ENCODE measurements at regions not wholly inside any gene's neighbourhood (a gene's known extent, or its start where the extent isn't known, plus 50 kb on each side); places are given as distances from the start of the nearest gene placed in this dataset.
"Not testable (repeated sequence)": the region's sequence is repeated elsewhere in the genome, so short reads cannot be mapped to it uniquely, and the experiment has no call there.

DNA sequence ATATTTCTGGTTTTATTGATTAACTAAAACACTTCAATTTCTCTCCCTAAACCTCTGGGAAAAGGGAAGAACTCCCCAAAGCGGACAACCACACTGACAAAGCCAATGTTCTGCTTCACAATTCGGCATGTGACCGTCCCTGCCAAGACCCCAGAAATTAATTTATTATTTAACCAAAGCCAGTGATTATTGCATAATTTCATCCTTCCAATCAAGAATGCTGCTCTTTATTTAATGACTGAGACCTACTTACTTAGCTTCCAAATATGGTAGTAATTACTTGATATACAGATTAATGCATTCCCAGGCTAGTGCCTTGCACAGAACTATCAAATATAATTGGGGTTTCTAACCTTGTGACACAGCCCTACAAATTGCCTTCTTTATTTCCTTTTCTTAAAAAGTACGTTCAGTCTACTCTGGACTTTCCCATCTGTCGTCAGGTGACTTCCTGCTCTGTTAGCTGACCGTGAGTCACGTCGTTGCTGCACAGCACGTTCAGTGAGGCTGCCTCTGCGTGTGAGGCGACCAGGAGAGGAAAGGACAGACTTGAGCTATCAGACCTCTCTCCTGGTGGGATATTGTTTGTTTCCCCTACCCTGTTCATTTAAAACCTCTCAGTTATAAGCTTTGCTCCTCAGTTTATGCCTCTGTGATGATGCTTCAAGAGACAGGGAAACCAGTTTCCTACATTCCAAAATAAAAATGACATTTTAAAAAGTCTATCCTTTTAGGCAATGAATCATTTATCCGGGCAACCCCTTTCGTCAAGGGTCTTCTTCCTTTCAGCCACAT lies 55.7 kb upstream of the TNFAIP3 start:
- DNase-seq (ENCODE audit: low read depth, low spot score): peak; percentile 43
- Histone ChIP-seq H3K4me3 (ENCODE audit: low read depth, low read length) (no peak overlapping the region), H3K27ac (ENCODE audit: low read depth, low read length) (peak overlapping the region; percentile 31), H3K9me3 (ENCODE audit: control insufficient read depth, insufficient read depth, low read length) (no peaks in the 10 kb centered on the region), H3K27me3 (ENCODE audit: control insufficient read depth, insufficient read depth, low read length) (no peaks in the 10 kb centered on the region)
- TF ChIP-seq, protein P1, sequence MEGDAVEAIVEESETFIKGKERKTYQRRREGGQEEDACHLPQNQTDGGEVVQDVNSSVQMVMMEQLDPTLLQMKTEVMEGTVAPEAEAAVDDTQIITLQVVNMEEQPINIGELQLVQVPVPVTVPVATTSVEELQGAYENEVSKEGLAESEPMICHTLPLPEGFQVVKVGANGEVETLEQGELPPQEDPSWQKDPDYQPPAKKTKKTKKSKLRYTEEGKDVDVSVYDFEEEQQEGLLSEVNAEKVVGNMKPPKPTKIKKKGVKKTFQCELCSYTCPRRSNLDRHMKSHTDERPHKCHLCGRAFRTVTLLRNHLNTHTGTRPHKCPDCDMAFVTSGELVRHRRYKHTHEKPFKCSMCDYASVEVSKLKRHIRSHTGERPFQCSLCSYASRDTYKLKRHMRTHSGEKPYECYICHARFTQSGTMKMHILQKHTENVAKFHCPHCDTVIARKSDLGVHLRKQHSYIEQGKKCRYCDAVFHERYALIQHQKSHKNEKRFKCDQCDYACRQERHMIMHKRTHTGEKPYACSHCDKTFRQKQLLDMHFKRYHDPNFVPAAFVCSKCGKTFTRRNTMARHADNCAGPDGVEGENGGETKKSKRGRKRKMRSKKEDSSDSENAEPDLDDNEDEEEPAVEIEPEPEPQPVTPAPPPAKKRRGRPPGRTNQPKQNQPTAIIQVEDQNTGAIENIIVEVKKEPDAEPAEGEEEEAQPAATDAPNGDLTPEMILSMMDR (IDR thresholded peaks at IDR 0.05; ENCODE audit: low read depth, low read length): no peak
- ChIA-PET POLR2A (no interaction called here), CTCF (interaction anchor here (1.1 to 4.9 kb wide), 3 partner anchors 12 to 55 kb away, joined by 3 to 27 read pairs (median 4); no protein-coding TSS in a partner anchor)

DNA sequence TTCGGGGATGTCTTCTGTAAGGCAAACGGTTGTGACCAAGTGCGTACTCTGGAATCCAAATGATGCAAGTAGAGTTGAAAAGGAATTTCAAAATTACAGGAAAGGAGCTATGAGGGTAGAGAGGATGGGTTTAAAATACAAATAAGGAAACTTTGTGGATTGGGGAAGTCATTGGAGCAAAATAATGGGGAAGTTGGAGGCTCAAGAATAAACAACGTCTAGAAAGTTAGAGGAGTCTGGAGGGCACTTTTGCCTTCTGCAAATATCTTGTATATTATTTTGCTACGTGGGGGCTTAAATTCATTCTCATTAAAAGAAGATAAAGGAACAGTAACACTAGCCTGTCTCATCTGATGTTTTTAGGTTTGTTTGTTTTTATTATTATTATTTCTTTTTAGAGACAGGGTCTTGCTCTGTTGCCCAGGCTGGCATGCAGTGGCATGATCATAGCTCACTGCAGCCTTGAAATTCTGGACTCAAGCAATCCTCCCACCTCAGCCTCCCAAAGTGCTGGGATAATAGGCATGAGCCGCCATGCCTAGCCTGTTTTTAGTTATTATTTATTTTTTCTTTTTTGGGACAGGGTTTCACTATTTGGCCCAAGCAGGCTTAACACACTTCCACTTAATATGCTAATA lies 55.0 kb upstream of the TNFAIP3 start:
- CTCF ChIA-PET: interaction anchor here (1.3 to 4.9 kb wide), 2 partner anchors 13 to 54 kb away, joined by 4 to 27 read pairs; no protein-coding TSS in a partner anchor
- POLR2A ChIA-PET: no interaction called here

DNA sequence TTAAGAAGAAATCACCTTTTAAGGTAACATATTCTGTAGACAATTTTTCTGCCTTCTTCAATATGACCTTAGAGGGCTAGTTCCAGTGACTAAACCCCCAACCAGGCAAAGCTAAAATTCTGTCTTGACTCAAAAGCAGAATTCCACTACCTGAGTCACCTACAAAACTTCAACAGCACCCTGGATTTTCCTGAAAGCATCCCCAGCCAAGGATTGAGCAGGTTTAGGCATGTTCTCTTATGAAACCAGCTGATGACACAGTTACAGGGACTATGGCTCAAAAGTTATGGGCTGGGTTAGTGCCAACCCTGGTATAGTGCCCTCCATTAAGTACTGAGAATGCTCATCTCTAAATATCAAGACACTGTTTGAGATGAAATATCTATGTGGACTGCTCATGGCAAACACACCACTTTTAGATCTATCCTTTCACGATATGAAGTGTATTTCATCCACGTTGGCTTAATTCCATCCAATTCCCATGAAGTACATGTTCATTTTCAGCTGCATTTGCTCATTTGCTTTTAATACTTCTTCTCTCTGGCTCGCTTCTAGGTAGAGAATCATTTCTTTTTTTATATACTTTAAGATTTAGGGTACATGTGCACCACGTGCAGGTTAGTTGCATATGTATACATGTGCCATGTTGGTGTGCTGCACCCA lies 53.6 kb upstream of the TNFAIP3 start:
- Histone ChIP-seq H3K4me3 (ENCODE audit: low read depth, low read length) (no peak overlapping the region), H3K9me3 (ENCODE audit: control insufficient read depth, insufficient read depth, low read length) (no peaks in the 10 kb centered on the region), H3K27me3 (ENCODE audit: control insufficient read depth, insufficient read depth, low read length) (no peaks in the 10 kb centered on the region), H3K27ac (ENCODE audit: low read depth, low read length) (no peak overlapping the region)
- no peak for DNase-seq (ENCODE audit: low read depth, low spot score)
- POLR2A ChIA-PET: no interaction called here
- TF ChIP-seq, protein P1 (IDR thresholded peaks at IDR 0.05; ENCODE audit: low read depth, low read length): no peak
- CTCF ChIA-PET: no interaction called here

More for the DNA sequence above, 55.0 kb upstream of the TNFAIP3 start:
- Histone ChIP-seq H3K27ac (ENCODE audit: low read depth, low read length) (peak overlapping the region; percentile 31), H3K9me3 (ENCODE audit: control insufficient read depth, insufficient read depth, low read length) (no peaks in the 10 kb centered on the region), H3K27me3 (ENCODE audit: control insufficient read depth, insufficient read depth, low read length) (no peaks in the 10 kb centered on the region), H3K4me3 (ENCODE audit: low read depth, low read length) (no peak overlapping the region)
- TF ChIP-seq, protein P1 (IDR thresholded peaks at IDR 0.05; ENCODE audit: low read depth, low read length): no peak
- no peak for DNase-seq (ENCODE audit: low read depth, low spot score)

DNA sequence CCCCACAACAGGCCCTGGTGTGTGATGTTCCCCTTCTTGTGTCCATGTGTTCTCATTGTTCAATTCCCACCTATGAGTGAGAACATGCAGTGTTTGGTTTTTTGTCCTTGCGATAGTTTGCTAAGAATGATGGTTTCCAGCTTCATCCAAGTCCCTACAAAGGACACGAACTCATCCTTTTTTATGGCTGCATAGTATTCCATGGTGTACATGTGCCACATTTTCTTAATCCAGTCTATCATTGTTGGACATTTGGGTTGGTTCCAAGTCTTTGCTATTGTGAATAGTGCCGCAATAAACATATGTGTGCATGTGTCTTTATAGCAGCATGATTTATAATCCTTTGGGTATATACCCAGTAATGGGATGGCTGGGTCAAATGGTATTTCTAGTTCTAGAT lies 53.0 kb upstream of the TNFAIP3 start:
- DNase-seq (ENCODE audit: low read depth, low spot score); H3K27me3 ChIP-seq (ENCODE audit: control insufficient read depth, insufficient read depth, low read length); H3K27ac ChIP-seq (ENCODE audit: low read depth, low read length); H3K9me3 ChIP-seq (ENCODE audit: control insufficient read depth, insufficient read depth, low read length); CTCF ChIA-PET; H3K4me3 ChIP-seq (ENCODE audit: low read depth, low read length); POLR2A ChIA-PET: not testable (repeated sequence)

DNA sequence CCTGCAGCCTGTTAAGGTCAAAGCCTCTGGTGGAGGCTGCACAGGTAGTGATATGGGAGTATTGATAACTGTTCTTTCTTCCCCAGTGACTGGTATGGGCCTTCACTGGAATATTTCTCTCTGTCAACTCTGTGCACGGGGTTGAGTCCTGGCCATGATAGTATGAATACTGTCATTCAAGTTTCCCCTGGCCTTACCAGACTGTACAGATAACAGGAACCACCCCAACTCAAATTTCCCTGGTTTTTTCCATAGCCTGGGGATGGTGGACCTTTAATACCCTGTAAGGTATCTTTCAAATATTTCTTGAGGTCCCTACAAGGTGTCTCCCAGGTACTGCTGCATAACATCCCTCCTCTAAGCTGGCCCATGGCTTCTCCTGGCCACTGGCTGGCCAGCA lies 51.4 kb upstream of the TNFAIP3 start:
- ChIA-PET POLR2A (no interaction called here), CTCF (interaction anchor here (0.6 kb wide), 1 partner anchor 86 kb away, joined by 3 read pairs; no protein-coding TSS in a partner anchor)
- TF ChIP-seq, protein P1 (IDR thresholded peaks at IDR 0.05; ENCODE audit: low read depth, low read length): no peak
- Histone ChIP-seq H3K4me3 (ENCODE audit: low read depth, low read length) (no peak overlapping the region), H3K27me3 (ENCODE audit: control insufficient read depth, insufficient read depth, low read length) (no peaks in the 10 kb centered on the region), H3K9me3 (ENCODE audit: control insufficient read depth, insufficient read depth, low read length) (no peaks in the 10 kb centered on the region), H3K27ac (ENCODE audit: low read depth, low read length) (no peak overlapping the region)
- no peak for DNase-seq (ENCODE audit: low read depth, low spot score)

All from AG04450 (cell line).